KMS-11 (cell line): ENCODE measurements at regions not wholly inside any gene's neighbourhood (a gene's known extent, or its start where the extent isn't known, plus 50 kb on each side); places are given as distances from the start of the nearest gene placed in this dataset.
"Not testable (repeated sequence)": the region's sequence is repeated elsewhere in the genome, so short reads cannot be mapped to it uniquely, and the experiment has no call there.

Experiments
- H2AFZ ChIP-seq: fragments of 200-600 bp; sonication (generic); 2 replicates; pipeline ENCODE4 v1.6.1; 2016; ENCODE audit warnings: antibody characterized with exemption, mixed run types, low read depth
- H3K27ac ChIP-seq: fragments of 200-600 bp; sonication (generic); 2 replicates; pipeline ENCODE4 v1.6.1; 2016; ENCODE audit warnings: mild to moderate bottlenecking, mixed run types
- H3K27me3 ChIP-seq: fragments of 200-600 bp; sonication (generic); 2 replicates; pipeline ENCODE4 v1.6.1; 2017; ENCODE audit warnings: mild to moderate bottlenecking, low read depth, mixed run types, moderate library complexity; ENCODE audit not compliant: insufficient read depth
- H3K36me3 ChIP-seq: fragments of 200-600 bp; sonication (generic); 2 replicates; pipeline ENCODE4 v1.6.1; 2017; ENCODE audit warnings: mild to moderate bottlenecking, mixed run types; ENCODE audit not compliant: insufficient read depth
- H3K4me1 ChIP-seq: fragments of 200-600 bp; sonication (generic); 2 replicates; pipeline ENCODE4 v1.6.1; 2016; ENCODE audit warnings: mild to moderate bottlenecking, low read depth, mixed run types; ENCODE audit not compliant: poor library complexity, severe bottlenecking
- H3K4me2 ChIP-seq: fragments of 200-600 bp; sonication (generic); 2 replicates; pipeline ENCODE4 v1.7.0; 2016; ENCODE audit warnings: mild to moderate bottlenecking, mixed run types
- H3K4me3 ChIP-seq: fragments of 200-600 bp; sonication (generic); IDR thresholded peaks from 2 replicates; pipeline ENCODE4 v1.6.1; 2017; ENCODE audit warnings: low read depth, low read length, mixed read lengths; ENCODE audit not compliant: insufficient read depth
- H3K79me2 ChIP-seq: fragments of 200-600 bp; sonication (generic); 2 replicates; pipeline ENCODE4 v1.6.1; 2016; ENCODE audit warnings: low read depth, mixed run types; ENCODE audit not compliant: insufficient read depth
- H3K9ac ChIP-seq: fragments of 200-600 bp; sonication (generic); 2 replicates; pipeline ENCODE4 v1.6.1; 2016; ENCODE audit warnings: mild to moderate bottlenecking, mixed run types
- H4K20me1 ChIP-seq: fragments of 200-600 bp; sonication (generic); 2 replicates; pipeline ENCODE4 v1.6.1; 2016; ENCODE audit warnings: mild to moderate bottlenecking, mixed run types; ENCODE audit not compliant: insufficient read depth
- CTCF ChIP-seq: fragments of 200-600 bp; sonication (generic); conservative IDR thresholded peaks from 2 replicates; pipeline ENCODE4 v1.6.1; 2017; ENCODE audit warnings: low read depth, mild to moderate bottlenecking, antibody characterized with exemption, low read length, moderate library complexity, mixed read lengths

GRCh38 chr14:46404865-46405811, 246.4 kb downstream of the RPL10L start:
- Histone ChIP-seq H3K79me2 (no peaks in the 10 kb centered on the region), H3K27me3 (no peaks in the 10 kb centered on the region), H3K27ac (no peak overlapping the region), H3K36me3 (no peaks in the 10 kb centered on the region), H3K4me1 (no peaks in the 10 kb centered on the region), H3K9ac (no peak overlapping the region), H3K4me3 (no peak overlapping the region), H3K4me2 (no peak overlapping the region), H4K20me1 (no peaks in the 10 kb centered on the region), H2AFZ (no peak overlapping the region)
- no peak for TF ChIP-seq CTCF

- H3K79me2 ChIP-seq, H3K27me3 ChIP-seq, H4K20me1 ChIP-seq, H3K4me2 ChIP-seq, H3K4me1 ChIP-seq, H3K36me3 ChIP-seq, H3K4me3 ChIP-seq, H3K27ac ChIP-seq, H3K9ac ChIP-seq, H2AFZ ChIP-seq: not testable (repeated sequence)
Measured at GRCh38 chr14:46402001-46402690, 249.4 kb downstream of the RPL10L start.

- H3K27ac ChIP-seq: no peak overlapping the region
- H4K20me1 ChIP-seq: no peaks in the 10 kb centered on the region
- H3K27me3 ChIP-seq: no peaks in the 10 kb centered on the region
- no peak overlapping the region for H3K4me3 ChIP-seq
- no peaks in the 10 kb centered on the region for H3K36me3 ChIP-seq
- no peaks in the 10 kb centered on the region for H3K79me2 ChIP-seq
- H2AFZ ChIP-seq: no peak overlapping the region
- no peak for TF ChIP-seq CTCF
- no peaks in the 10 kb centered on the region for H3K4me1 ChIP-seq
- H3K4me2 ChIP-seq: no peak overlapping the region
- no peak overlapping the region for H3K9ac ChIP-seq
Measured at GRCh38 chr14:46401066-46401465, 250.5 kb downstream of the RPL10L start.

- Histone ChIP-seq H3K4me1 (no peaks in the 10 kb centered on the region), H3K27me3 (no peaks in the 10 kb centered on the region), H3K9ac (no peak overlapping the region), H3K79me2 (no peaks in the 10 kb centered on the region), H3K4me2 (no peak overlapping the region), H3K36me3 (no peaks in the 10 kb centered on the region), H3K4me3 (no peak overlapping the region), H3K27ac (no peak overlapping the region), H2AFZ (no peak overlapping the region), H4K20me1 (no peaks in the 10 kb centered on the region)
- no peak for TF ChIP-seq CTCF
Measured at GRCh38 chr14:46399049-46399448, 252.5 kb downstream of the RPL10L start.
